HFFc6 (cell line): ENCODE measurements at regions not wholly inside any gene's neighbourhood (a gene's known extent, or its start where the extent isn't known, plus 50 kb on each side); places are given as distances from the start of the nearest gene placed in this dataset.

Source experiments
- DNase-seq: peaks from one replicate; pipeline ENCODE4 v3.0.0-alpha.2; 2018
- H3K27ac Mint-ChIP-seq: 2 replicates; pipeline ENCODE4 v1.8.0; 2020; ENCODE audit warnings: mild to moderate bottlenecking, mixed read lengths
- H3K27me3 Mint-ChIP-seq: 2 replicates; pipeline ENCODE4 v1.8.0; 2021; ENCODE audit warnings: mild to moderate bottlenecking, moderate library complexity, mixed read lengths; ENCODE audit not compliant: insufficient read depth
- H3K36me3 Mint-ChIP-seq: 2 replicates; pipeline ENCODE4 v1.8.0; 2021; ENCODE audit warnings: low read depth, mixed read lengths
- H3K4me1 Mint-ChIP-seq: 2 replicates; pipeline ENCODE4 v1.8.0; 2020; ENCODE audit warnings: low read depth, mixed read lengths
- H3K4me3 Mint-ChIP-seq: 2 replicates; pipeline ENCODE4 v1.8.0; 2020; ENCODE audit warnings: mild to moderate bottlenecking, moderate library complexity, mixed read lengths
- H3K9me3 Mint-ChIP-seq: 2 replicates; pipeline ENCODE4 v1.8.0; 2020; ENCODE audit warnings: mild to moderate bottlenecking, mixed read lengths
- TF ChIP-seq, protein P1 (sequence below): fragments of 200-600 bp; sonication (generic); IDR thresholded peaks from 2 replicates; pipeline ENCODE4 v1.5.0; 2021; ENCODE audit warnings: antibody characterized with exemption, mild to moderate bottlenecking

DNA sequence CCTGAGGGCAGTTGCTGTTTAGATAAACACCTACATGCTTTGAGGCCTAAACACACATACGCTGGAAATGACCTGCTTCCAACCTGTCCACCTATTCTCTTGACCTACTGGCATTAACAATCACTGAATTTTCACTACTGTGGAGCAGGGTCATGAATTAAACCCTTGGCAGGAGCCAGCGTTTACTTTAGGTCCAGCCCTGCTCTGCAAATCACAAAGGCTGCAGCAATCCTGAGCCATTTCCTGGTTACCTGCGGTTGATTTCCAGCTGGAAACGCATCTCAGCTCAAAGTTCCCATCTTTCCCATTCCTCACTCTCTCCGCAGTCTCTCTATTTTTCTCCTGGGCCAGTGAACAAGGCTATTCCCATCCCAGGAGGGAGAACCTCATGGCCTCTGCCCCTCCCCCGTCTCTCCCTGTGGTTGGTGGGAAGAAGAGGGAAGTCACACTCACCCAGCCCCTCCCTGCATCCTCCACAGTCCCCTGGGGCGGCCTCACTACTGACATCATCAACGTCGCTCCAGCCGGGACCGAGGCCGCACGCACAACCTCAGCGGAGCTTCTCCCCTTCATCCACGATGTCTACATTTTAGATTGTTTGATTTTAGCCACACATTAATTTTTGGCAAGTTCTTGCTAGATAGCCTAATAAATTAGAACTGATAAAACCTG lies 84.5 kb upstream of the SNTG2 start:
- peaks cover 66% of the 10 kb centered on the region for H3K9me3 Mint-ChIP-seq
- no peak overlapping the region for H3K4me3 Mint-ChIP-seq
- no peaks in the 10 kb centered on the region for H3K4me1 Mint-ChIP-seq
- TF ChIP-seq, protein P1, sequence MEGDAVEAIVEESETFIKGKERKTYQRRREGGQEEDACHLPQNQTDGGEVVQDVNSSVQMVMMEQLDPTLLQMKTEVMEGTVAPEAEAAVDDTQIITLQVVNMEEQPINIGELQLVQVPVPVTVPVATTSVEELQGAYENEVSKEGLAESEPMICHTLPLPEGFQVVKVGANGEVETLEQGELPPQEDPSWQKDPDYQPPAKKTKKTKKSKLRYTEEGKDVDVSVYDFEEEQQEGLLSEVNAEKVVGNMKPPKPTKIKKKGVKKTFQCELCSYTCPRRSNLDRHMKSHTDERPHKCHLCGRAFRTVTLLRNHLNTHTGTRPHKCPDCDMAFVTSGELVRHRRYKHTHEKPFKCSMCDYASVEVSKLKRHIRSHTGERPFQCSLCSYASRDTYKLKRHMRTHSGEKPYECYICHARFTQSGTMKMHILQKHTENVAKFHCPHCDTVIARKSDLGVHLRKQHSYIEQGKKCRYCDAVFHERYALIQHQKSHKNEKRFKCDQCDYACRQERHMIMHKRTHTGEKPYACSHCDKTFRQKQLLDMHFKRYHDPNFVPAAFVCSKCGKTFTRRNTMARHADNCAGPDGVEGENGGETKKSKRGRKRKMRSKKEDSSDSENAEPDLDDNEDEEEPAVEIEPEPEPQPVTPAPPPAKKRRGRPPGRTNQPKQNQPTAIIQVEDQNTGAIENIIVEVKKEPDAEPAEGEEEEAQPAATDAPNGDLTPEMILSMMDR: no peak
- H3K27me3 Mint-ChIP-seq: peaks cover 6% of the 10 kb centered on the region
- DNase-seq: no peak
- H3K36me3 Mint-ChIP-seq: peaks cover 3% of the 10 kb centered on the region; the same call in 1 of the 2 replicates
- H3K27ac Mint-ChIP-seq: no peak overlapping the region

DNA sequence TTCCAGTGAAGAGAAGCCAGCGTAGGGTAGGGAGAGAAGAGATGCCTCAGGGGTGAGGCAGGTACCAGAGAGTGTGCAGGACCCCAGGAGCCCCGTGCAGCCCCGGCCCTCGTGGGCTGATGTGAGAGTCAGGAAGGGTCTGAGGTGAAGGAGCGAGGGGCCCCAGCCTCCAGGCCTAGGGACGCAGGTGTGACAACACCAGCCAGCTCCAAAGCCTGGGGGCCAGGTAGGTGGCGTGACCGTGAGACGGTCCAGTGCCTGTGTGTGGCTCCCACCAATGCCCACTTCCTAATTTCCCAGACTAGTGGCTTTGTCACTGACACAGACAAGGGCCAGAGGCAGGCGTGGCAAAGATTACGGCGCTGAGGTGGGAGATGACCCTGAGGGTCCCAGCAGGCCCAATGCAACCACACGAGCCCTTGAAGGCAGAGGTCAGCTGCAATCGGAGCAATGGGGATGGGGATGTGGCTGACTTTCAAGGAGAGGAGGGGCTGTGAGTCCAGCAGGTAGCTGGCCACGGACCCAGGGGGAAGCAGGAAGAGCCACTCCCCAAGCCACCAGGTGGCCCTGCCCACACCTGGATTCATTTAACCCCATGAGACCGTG lies 86.0 kb upstream of the SNTG2 start:
- no peak for DNase-seq
- H3K4me1 Mint-ChIP-seq: no peaks in the 10 kb centered on the region
- H3K4me3 Mint-ChIP-seq: no peak overlapping the region
- TF ChIP-seq, protein P1: no peak
- H3K36me3 Mint-ChIP-seq: peaks cover 3% of the 10 kb centered on the region; the same call in 1 of the 2 replicates
- H3K27me3 Mint-ChIP-seq: peaks cover 6% of the 10 kb centered on the region
- peaks cover 56% of the 10 kb centered on the region for H3K9me3 Mint-ChIP-seq
- H3K27ac Mint-ChIP-seq: no peak overlapping the region

- Mint-ChIP-seq H3K4me1 (no peaks in the 10 kb centered on the region), H3K4me3 (no peak overlapping the region), H3K36me3 (peaks cover 3% of the 10 kb centered on the region; the same call in 1 of the 2 replicates), H3K27me3 (peaks cover 3% of the 10 kb centered on the region), H3K27ac (no peak overlapping the region), H3K9me3 (peaks cover 51% of the 10 kb centered on the region)
- DNase-seq: no peak
- TF ChIP-seq, protein P1: no peak
These were observed 86.8 kb upstream of the SNTG2 start for GRCh38 chr2:863732-864450.

DNA sequence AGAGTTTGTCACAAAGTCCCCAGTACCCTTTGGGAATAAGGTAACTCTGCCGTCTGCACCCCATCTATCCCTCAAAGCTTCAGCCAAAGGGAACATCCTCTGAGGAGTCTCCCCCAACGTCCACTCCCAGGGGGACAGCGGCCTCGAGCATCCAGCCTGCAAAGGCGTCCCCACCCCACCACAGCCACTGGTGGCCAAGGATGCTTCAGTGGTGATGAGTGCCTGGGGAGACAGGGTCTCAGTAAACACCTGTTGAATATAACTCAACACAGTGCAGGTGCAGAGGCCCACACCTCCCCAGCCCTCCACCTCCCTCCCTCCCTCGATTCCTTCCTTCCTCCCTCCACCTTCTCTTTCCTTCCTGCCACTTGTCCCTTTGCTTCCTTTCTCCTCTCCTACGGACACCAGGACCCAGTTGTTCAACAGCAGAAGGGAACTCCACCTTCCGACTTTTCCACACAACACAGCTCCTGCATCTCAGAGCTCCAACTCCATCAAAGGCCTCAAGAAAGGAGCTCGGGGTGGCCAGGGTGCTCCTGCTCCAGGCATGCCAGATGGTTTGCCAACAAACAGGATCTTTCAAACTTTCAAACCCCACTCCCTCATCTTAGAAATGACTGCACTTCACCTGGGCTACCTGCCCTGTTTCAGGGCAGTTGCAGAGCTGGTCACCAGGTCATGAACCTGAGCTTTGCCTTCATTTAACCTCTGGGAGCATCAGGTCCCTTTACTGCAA lies 87.8 kb upstream of the SNTG2 start:
- Mint-ChIP-seq H3K4me1 (no peaks in the 10 kb centered on the region), H3K36me3 (peaks cover 3% of the 10 kb centered on the region; the same call in 1 of the 2 replicates)

DNA sequence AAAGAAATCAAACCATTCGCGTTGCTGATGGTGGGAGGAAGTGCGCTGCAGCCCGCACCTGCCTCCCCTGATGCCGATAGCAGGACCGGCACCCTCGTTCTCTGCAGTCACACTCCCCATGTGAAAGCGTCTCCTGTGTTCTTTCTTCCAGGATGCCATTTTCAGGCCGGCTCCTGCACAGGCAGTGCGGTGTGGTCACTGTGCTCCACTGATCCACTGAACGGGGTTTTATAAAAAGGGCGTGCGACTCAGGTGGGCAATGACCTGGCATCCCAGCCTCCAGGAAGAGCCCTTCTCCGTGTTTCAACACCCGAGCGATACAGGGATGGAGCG lies 88.3 kb upstream of the SNTG2 start:
- DNase-seq: no peak
- Mint-ChIP-seq H3K4me1 (no peaks in the 10 kb centered on the region), H3K27me3 (peaks cover 3% of the 10 kb centered on the region), H3K27ac (no peak overlapping the region), H3K36me3 (peaks cover 3% of the 10 kb centered on the region; the same call in 1 of the 2 replicates), H3K4me3 (no peak overlapping the region), H3K9me3 (peaks cover 55% of the 10 kb centered on the region)
- TF ChIP-seq, protein P1: no peak

More for the DNA sequence above, 87.8 kb upstream of the SNTG2 start:
- Mint-ChIP-seq H3K4me3 (no peak overlapping the region), H3K9me3 (peaks cover 58% of the 10 kb centered on the region), H3K27me3 (peaks cover 3% of the 10 kb centered on the region), H3K27ac (no peak overlapping the region)
- DNase-seq: no peak
- TF ChIP-seq, protein P1: no peak
